Smooth muscle cell of the brain vasculature (primary cell): ENCODE measurements at regions not wholly inside any gene's neighbourhood (a gene's known extent, or its start where the extent isn't known, plus 50 kb on each side); places are given as distances from the start of the nearest gene placed in this dataset.
"Not testable (repeated sequence)": the region's sequence is repeated elsewhere in the genome, so short reads cannot be mapped to it uniquely, and the experiment has no call there.

Source experiments
- DNase-seq: peaks from one replicate; pipeline ENCODE4 v3.0.0-alpha.2; 2012; ENCODE audit warnings: low read depth, low spot score

- DNase-seq: no peak
Measured at GRCh38 chr1:82158981-82159380, 358.2 kb downstream of the ADGRL2 start.

- no peak for DNase-seq
Measured at GRCh38 chr1:82154219-82154970, 353.7 kb downstream of the ADGRL2 start.

- no peak for DNase-seq
Measured at GRCh38 chr1:82153752-82154151, 353.0 kb downstream of the ADGRL2 start.

- DNase-seq: no peak
Measured at GRCh38 chr1:82153272-82153629, 352.5 kb downstream of the ADGRL2 start.

- DNase-seq: no peak
Measured at GRCh38 chr1:82152356-82153271, 351.9 kb downstream of the ADGRL2 start.

GRCh38 chr1:82145656-82146055 lies 344.9 kb downstream of the ADGRL2 start:
- no peak for DNase-seq

GRCh38 chr1:82143108-82143833 lies 342.5 kb downstream of the ADGRL2 start:
- DNase-seq: no peak

GRCh38 chr1:82141390-82141789 lies 340.7 kb downstream of the ADGRL2 start:
- DNase-seq: no peak

GRCh38 chr1:82139751-82140468 lies 339.2 kb downstream of the ADGRL2 start:
- no peak for DNase-seq

GRCh38 chr1:82136351-82136750 lies 335.6 kb downstream of the ADGRL2 start:
- not testable (repeated sequence) for DNase-seq

- no peak for DNase-seq
Measured at GRCh38 chr1:82125866-82126265, 325.1 kb downstream of the ADGRL2 start.

- no peak for DNase-seq
Measured at GRCh38 chr1:82125119-82125518, 324.4 kb downstream of the ADGRL2 start.

GRCh38 chr1:82121421-82121820 lies 320.7 kb downstream of the ADGRL2 start:
- DNase-seq: no peak

GRCh38 chr1:82116105-82116504 lies 315.4 kb downstream of the ADGRL2 start:
- no peak for DNase-seq

GRCh38 chr1:82114887-82115286 lies 314.2 kb downstream of the ADGRL2 start:
- no peak for DNase-seq

- peak; percentile 44 for DNase-seq
Measured at GRCh38 chr1:82110366-82111254, 309.9 kb downstream of the ADGRL2 start.

GRCh38 chr1:82108843-82109242 lies 308.1 kb downstream of the ADGRL2 start:
- no peak for DNase-seq

- no peak for DNase-seq
Measured at GRCh38 chr1:82106672-82107071, 305.9 kb downstream of the ADGRL2 start.

- no peak for DNase-seq
Measured at GRCh38 chr1:82099170-82099569, 298.4 kb downstream of the ADGRL2 start.

GRCh38 chr1:82094136-82094535 lies 293.4 kb downstream of the ADGRL2 start:
- no peak for DNase-seq
